Activated effector memory CD4-positive, alpha-beta T cell treated with anti-CD3 and anti-CD28 coated beads, Interleukin-2, amount 50 U/mL, for 16 hours (primary cell): ENCODE measurements at regions not wholly inside any gene's neighbourhood (a gene's known extent, or its start where the extent isn't known, plus 50 kb on each side); places are given as distances from the start of the nearest gene placed in this dataset.
"Not testable (repeated sequence)": the region's sequence is repeated elsewhere in the genome, so short reads cannot be mapped to it uniquely, and the experiment has no call there.

Experiments used
- DNase-seq: peaks from one replicate; pipeline ENCODE4 v3.0.0-alpha.2; 2020

DNA sequence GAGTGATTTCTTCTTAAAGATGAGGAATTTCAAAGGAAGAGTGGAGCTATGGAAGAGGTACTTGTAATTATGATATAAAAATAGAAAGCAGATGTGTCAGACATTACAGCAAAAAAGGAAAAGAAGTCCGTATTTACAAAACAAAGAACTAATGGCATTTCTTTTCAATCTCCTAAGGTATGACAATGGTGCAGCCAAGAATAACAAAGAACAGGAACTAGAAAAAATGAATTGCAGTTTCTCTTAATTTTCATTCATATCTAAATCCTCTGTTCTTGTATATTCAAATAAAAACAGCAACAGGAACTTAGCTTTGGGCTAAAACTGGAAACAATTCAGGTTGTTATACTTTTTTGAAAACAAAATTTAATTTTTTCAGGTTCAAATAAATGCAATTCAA is 105.1 kb downstream of the SPRY1 start:
- DNase-seq: no peak

- DNase-seq: no peak
Measured at GRCh38 chr4:123503698-123504363, 107.2 kb downstream of the SPRY1 start.

GRCh38 chr4:123505095-123506010 is 108.8 kb downstream of the SPRY1 start:
- no peak for DNase-seq

- no peak for DNase-seq
Measured at GRCh38 chr4:123506011-123506695, 109.6 kb downstream of the SPRY1 start.

GRCh38 chr4:123507376-123507775 is 110.8 kb downstream of the SPRY1 start:
- no peak for DNase-seq

DNA sequence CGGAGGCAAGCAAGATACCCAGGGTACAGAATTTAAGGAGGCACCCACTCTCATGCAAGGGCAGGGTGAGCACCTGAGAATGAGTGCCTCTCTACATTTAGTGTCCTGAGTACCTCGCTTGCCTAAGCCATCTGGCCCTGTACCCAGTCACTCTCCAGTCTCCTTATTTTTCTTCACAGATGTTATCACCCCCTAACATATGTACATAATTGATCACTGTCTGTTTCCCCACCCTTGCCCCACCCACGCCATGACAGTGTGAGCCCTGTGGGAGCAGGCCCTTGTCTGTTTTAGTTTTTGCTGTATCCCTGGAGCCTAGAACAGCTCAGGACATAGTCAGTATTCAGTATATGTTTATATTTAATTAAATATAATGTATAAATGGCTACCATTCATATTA is 113.6 kb downstream of the SPRY1 start:
- no peak for DNase-seq

- DNase-seq: no peak
Measured at GRCh38 chr4:123510659-123511058, 114.1 kb downstream of the SPRY1 start.

DNA sequence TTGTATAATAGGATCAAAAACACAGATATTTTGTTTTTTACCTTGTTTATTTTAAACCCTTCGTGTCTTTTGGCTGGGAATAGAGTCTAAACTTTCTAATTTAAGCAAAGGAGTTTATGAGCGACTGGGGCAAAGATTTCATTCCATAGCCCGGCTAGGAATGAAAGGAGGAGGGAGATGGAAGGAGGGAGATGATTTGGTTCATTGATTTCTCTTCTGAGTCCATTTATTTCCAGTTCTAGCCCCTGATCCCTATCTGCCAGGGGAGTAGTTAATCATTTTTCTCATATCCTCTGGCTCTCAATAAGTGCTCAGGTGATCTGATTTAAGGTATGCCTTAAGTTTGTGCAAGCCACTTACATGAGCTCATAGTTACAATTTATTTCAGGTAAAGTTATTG is 120.0 kb downstream of the SPRY1 start:
- DNase-seq: no peak

DNA sequence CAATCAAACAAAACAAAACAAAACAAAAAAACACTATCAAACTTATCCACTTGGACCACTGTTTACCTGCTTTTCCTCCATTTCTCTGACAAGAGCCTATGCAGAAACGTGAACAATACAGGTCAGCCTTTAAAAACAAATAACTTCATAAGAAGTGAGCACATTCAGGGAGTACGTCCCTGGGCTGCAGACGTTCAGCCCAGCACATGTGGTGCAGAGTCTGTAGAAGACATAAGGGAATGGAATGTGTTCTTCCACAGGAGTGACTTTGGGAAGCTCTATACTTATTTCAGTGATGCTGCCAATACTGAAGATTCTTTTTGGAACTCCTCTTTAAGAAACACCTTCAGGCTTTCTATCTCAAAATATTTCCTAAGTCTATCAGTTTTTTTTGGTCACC is 120.6 kb downstream of the SPRY1 start:
- no peak for DNase-seq

- no peak for DNase-seq
Measured at GRCh38 chr4:123517971-123518370, 121.4 kb downstream of the SPRY1 start.

GRCh38 chr4:123520325-123520724 is 123.7 kb downstream of the SPRY1 start:
- DNase-seq: no peak

DNA sequence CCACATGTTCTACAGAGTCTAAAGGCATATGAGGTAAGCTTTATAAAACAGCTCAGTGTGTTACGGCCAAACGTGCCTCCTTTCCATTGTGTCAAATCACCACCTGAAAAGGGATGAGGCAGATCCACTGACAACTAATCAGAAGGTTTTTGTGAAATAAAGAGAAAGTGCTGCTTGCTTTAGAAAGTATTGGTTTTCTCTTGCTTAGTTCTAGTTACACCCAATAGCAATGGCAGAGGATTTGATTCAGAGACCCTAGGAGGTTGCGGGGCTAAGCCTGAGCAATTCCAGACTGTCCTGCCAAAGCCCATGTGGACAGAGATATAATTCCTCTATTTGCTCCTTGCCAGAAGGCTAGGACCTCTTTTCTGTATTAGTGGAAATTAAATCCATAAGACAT is 125.5 kb downstream of the SPRY1 start:
- DNase-seq: no peak

- DNase-seq: no peak
Measured at GRCh38 chr4:123522646-123523045, 126.1 kb downstream of the SPRY1 start.

- no peak for DNase-seq
Measured at GRCh38 chr4:123524958-123525628, 128.5 kb downstream of the SPRY1 start.

DNA sequence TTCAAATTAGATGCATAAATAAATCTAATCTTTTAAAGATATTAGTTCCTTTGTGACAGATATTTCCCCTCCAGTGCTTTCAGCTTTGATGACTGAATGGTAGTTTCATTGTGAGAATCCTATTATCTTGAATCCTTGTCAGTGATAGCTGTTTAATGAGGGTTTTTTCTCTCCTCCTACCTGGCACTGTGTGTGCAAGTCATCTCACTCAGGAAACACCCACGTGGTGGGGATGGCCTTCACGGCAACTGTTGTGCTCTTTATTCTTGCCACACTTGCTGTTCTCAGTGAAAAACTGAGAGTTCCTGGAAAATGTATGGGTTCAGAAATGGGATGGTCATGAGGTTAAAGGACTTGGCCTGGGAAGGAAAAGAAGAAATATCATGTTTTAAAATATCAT is 129.9 kb downstream of the SPRY1 start:
- DNase-seq: no peak

- no peak for DNase-seq
Measured at GRCh38 chr4:123528501-123529277, 132.1 kb downstream of the SPRY1 start.

DNA sequence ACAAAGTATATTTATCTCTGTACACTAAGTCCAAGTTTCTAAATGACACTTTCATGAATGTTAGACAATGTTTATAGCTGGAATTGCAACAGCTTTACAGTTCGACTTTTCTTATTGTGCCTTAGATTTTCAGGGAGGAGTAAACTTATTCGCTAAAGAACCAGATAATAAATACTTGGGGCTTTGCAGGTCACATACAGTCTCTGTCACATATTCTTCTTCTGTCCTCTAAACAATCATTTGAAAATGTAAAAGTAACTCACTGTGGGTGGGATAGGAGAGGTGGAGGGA is 132.6 kb downstream of the SPRY1 start:
- no peak for DNase-seq

GRCh38 chr4:123530357-123530756 is 133.8 kb downstream of the SPRY1 start:
- DNase-seq: no peak

DNA sequence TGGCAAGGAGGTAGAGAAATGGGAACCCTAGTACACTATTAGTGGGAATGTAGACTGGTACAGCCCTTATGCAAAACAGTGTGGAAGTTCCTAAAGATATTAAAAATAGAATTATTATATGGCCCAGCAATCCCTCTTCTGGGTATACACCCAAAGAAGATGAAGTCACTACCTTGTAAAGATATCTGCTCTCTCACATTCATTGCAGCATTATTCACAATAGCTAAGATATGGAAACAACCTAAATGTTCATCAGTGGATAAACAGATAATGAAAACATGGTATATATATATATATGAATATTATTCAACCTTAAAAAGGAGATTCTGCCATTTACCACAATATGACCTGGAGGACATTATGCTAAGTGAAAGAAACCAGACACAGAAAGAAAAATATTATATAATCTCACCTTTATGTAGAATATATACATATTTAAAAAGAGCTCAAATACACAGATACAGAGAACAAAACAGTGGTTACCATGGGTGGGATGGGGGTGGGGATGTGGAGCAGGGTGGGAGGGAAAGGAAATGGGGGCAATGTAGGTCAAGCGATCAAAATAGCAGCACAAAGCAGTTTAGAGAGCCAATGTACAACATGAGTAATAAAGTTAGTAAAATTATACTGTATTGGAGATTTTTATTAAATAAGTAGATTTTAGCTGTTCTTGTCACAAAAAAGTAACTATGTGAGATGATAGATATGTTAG is 138.6 kb downstream of the SPRY1 start:
- no peak for DNase-seq

DNA sequence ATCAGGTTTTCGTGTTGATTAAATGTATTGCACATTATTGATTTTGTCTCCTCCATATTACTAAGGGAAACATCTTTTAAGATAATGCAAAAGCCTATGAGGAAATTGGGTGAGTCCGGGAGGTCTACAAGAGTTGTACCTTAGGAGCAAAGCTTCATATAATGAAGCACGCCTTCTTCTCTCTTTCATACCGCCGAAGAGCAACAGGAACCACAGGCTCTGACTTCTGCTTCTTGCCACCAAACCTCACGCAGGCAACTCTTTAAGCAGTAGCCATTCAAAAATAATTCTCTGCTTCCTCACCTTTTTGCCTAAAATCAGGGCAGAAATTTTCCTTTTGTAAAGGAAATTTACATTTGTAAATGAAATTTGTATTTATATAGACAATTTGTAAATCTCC is 139.6 kb downstream of the SPRY1 start:
- DNase-seq: no peak

GRCh38 chr4:123537906-123538402 is 141.4 kb downstream of the SPRY1 start:
- not testable (repeated sequence) for DNase-seq
